ENCODE measurements at regions not wholly inside any gene's neighbourhood (a gene's known extent, or its start where the extent isn't known, plus 50 kb on each side); places are given as distances from the start of the nearest gene placed in this dataset.

DNA sequence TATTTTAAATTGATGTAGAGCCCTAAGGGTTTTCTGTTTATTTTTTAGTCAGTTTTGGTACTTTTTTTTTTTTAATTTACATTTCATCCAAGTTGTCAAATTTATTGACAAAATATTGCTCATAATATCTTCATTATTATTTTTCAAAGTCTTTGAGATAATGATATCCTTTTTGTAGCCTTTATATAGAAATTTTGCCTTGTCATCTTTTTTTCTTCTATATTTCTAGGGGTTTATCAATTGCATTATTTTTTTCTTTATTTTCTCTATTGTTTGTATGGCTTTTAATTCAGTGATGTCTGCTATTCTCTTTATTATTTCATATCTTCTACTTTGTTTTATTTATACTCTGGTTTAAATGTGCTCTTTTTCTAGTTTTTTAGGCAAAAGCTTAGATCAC, 863.0 kb upstream of the GJE1 start:
- H3K4me3 Mint-ChIP-seq: no peak overlapping the region
- H3K9me3 Mint-ChIP-seq: no peaks in the 10 kb centered on the region
- ATAC-seq (ENCODE audit: low read depth) (no peak), DNase-seq (no peak)
- H3K36me3 Mint-ChIP-seq: no peaks in the 10 kb centered on the region
- H3K27ac Mint-ChIP-seq: no peak overlapping the region
- POLR2A ChIA-PET: no interaction called here
- H3K27me3 Mint-ChIP-seq: no peaks in the 10 kb centered on the region
- no peaks in the 10 kb centered on the region for H3K4me1 Mint-ChIP-seq

DNA sequence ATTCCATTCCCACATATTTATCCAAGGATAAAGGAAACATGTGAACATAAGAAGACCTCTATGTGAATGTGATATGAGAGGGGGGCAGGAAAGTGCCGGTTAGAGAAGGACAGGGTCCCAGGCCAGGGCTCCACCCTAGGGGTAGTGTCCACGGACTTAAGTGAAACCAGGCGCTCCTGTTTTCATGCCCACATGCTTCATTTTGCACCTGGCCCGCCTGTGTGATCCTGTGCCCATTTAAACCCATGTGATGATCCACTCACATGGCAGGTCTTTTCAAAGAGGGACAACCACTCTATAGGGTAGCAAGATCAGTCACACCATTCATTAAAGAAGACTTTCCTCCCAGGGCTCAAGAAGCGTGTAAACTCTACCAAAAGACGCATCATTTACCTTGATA, 865.3 kb upstream of the GJE1 start:
- POLR2A ChIA-PET: no interaction called here

DNA sequence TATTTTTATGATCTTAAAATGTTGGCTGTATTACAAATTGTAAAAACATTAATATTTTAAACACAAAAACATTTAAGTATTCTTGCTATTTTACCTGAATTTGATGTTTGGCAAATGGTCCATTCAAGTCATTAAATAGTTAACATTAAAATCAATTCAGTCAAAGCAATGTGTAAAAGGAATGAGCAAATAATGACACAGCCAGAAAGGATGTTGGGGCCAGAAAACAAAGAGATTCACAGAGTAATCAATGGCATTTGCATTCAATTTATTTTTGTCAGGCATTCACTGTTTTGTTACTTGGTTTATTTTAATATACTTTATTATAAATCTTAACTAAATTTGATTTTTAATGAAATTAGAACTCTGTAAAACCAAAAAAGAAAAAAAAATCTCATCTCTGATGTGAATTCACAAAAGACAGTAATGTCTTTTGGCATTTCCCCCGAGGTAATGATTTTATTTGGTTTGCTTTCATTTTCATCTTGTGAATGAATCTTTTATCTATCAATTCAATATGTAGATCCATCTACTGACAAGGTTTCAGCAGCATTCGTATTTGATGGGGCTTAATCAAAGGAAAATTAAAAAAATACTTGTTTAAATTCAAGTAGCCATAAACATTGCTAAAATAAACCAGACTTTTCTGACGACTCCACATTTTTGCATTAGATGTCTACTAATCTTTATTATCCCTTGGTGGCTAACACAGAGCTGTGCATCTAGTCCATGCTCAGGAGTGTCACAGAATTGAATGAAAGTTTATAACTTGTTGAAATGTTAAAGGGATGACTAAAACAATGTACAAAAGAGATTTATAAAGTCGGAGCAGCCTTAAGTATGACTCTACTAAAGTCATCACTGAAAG, 866.7 kb upstream of the GJE1 start:
- POLR2A ChIA-PET: no interaction called here
- ATAC-seq (ENCODE audit: low read depth) (no peak), DNase-seq (no peak)
- Mint-ChIP-seq H3K36me3 (no peaks in the 10 kb centered on the region), H3K4me3 (no peak overlapping the region), H3K4me1 (no peaks in the 10 kb centered on the region), H3K27me3 (no peaks in the 10 kb centered on the region), H3K9me3 (no peaks in the 10 kb centered on the region), H3K27ac (no peak overlapping the region)

More for the DNA sequence above, 865.3 kb upstream of the GJE1 start:
- Mint-ChIP-seq H3K9me3 (no peaks in the 10 kb centered on the region), H3K4me1 (no peaks in the 10 kb centered on the region), H3K4me3 (no peak overlapping the region), H3K27me3 (no peaks in the 10 kb centered on the region), H3K36me3 (no peaks in the 10 kb centered on the region), H3K27ac (no peak overlapping the region)
- DNase-seq (no peak), ATAC-seq (ENCODE audit: low read depth) (no peak)

DNA sequence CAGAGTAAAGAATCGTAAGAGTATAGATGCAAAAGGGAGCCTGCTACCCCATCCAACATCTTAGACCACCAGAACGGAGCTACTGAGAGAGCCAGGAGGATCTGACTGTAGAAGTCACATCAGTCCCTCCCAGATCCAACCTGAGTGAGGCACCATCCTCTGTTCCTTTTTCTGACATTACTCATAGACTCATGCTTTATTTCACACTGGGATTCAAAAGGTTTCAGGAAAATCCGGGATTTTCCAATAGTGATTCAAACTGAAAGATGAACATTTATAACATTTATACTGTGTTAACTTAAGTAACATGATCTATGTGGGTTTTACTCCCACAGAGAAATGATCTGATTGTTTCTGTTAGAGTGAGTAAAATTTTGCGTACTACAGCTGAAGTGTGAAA, 868.6 kb upstream of the GJE1 start:
- Mint-ChIP-seq H3K27ac (no peak overlapping the region), H3K4me3 (no peak overlapping the region), H3K9me3 (no peaks in the 10 kb centered on the region), H3K27me3 (no peaks in the 10 kb centered on the region), H3K4me1 (no peaks in the 10 kb centered on the region), H3K36me3 (no peaks in the 10 kb centered on the region)
- ATAC-seq (ENCODE audit: low read depth): no peak
- POLR2A ChIA-PET: no interaction called here
- no peak for DNase-seq

DNA sequence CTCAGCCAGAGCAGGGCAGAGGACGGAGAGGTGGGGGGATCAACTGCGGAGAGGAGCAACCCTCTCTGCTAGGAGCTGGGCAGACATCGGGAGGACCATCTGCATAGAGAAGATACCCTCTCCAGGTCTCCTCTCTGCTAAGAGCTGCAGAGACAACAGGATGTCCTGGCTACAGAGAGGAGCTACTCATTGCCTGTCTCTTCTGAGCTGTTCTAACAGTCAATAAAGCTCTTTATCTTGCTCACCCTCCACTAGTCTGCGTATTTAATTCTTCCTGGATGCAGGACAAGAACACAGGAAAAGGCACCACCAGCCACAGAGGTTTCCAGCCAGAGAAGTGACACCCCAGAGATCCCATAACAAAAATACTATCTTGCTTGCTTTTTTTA, 871.1 kb upstream of the GJE1 start:
- POLR2A ChIA-PET: no interaction called here
- Mint-ChIP-seq H3K27me3 (no peaks in the 10 kb centered on the region), H3K4me1 (no peaks in the 10 kb centered on the region), H3K9me3 (no peaks in the 10 kb centered on the region), H3K36me3 (no peaks in the 10 kb centered on the region), H3K27ac (no peak overlapping the region), H3K4me3 (no peak overlapping the region)
- DNase-seq: no peak
- no peak for ATAC-seq (ENCODE audit: low read depth)

DNA sequence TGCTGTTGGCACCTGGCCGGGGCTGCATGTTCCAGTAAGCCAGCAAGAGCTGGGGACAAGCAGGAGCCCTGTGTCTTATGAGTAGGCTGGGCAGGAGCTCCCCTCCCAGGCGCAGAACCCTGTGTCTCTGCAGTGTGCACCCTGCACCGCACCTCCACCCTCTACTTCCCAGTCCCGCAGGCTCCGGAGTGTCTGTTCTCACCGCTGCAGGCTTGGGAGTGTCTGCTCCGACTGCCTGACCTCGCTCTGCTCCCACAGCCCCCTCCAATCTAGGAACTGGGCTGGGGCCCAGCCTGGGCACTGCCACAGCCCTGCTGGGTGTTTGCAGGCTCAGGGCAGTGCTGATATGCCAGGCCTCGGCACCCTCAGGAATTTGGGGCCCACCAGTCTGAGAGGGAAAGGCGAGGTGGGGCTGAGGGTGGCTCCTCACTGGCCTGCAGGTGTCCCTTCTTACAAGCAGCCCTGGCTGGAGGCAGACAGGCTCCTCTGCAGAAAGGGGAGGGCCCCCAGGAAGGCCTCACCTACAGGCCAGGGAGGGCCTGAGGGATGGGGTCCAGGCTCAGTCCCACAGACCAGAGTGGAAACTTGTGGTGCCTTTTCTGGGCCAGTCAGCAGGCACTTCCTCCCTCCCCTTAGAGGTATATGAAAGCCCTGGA, 871.6 kb upstream of the GJE1 start:
- ATAC-seq (ENCODE audit: low read depth) (no peak), DNase-seq (no peak)
- Mint-ChIP-seq H3K4me3 (no peak overlapping the region), H3K27me3 (no peaks in the 10 kb centered on the region), H3K27ac (no peak overlapping the region), H3K9me3 (no peaks in the 10 kb centered on the region), H3K4me1 (no peaks in the 10 kb centered on the region), H3K36me3 (no peaks in the 10 kb centered on the region)
- POLR2A ChIA-PET: no interaction called here

DNA sequence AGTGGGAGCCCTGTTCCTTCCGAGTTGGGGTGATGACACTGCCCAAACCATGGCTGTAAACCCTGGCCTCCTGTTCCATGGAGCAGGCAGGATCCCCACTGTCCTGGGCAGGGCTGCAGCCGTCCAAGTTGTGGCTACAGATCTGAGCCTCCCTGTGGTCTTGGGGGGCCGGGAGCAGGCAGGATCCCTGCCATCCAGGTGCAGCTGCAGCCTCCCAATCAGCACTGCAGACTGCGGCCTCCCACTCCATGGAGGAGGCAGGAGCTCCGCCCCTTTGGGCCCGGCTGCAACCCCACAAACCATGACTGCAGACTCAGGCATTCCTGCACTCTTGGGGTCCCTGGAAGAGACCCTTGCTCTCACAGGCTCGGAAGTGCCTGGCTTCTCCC, 872.1 kb upstream of the GJE1 start:
- H3K36me3 Mint-ChIP-seq: no peaks in the 10 kb centered on the region
- H3K27me3 Mint-ChIP-seq: no peaks in the 10 kb centered on the region
- no peak overlapping the region for H3K27ac Mint-ChIP-seq
- no peaks in the 10 kb centered on the region for H3K9me3 Mint-ChIP-seq
- POLR2A ChIA-PET: no interaction called here
- ATAC-seq (ENCODE audit: low read depth) (no peak), DNase-seq (no peak)
- H3K4me3 Mint-ChIP-seq: no peak overlapping the region
- no peaks in the 10 kb centered on the region for H3K4me1 Mint-ChIP-seq

DNA sequence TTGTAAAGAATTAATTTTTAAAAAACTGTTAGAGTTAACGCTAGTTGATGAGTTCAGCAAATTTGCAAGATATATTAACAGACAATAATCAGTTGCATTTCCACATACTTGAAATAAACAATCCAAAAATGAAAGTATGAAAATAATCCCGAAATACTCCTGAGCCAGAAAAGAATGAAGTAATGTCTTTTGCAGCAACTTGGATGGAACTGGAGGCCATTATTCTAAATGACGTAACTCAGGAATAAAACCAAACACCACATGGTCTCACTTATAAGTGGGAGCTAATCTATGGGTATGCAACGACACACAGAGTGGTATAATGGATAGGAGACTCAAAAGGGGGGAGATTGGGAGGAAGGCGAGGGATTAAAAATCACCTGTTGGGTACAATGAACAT, 872.9 kb upstream of the GJE1 start:
- no peaks in the 10 kb centered on the region for H3K9me3 Mint-ChIP-seq
- no peak overlapping the region for H3K4me3 Mint-ChIP-seq
- no peaks in the 10 kb centered on the region for H3K4me1 Mint-ChIP-seq
- no peaks in the 10 kb centered on the region for H3K36me3 Mint-ChIP-seq
- no peaks in the 10 kb centered on the region for H3K27me3 Mint-ChIP-seq
- no peak for DNase-seq
- ATAC-seq (ENCODE audit: low read depth): no peak
- no peak overlapping the region for H3K27ac Mint-ChIP-seq
- POLR2A ChIA-PET: no interaction called here

DNA sequence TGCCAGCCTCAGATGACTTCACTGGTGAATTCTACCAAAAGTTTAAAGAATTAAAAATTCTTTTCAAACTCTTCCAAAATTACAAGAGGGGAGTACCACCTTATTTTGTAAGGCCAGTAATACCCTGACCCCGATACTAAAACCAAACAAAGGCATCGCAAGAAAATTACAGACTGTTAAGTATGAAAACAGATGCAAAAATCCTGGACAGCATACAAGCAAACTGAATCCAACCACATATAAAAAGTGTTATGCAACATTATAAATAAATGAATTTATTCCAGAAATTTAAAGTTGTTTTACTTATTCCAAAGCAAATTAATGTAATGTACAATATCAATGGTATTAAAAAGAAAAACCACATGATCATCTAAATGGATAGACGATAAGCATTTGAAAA, 873.6 kb upstream of the GJE1 start:
- Mint-ChIP-seq H3K4me1 (no peaks in the 10 kb centered on the region), H3K36me3 (no peaks in the 10 kb centered on the region), H3K27ac (no peak overlapping the region), H3K9me3 (no peaks in the 10 kb centered on the region), H3K4me3 (no peak overlapping the region), H3K27me3 (no peaks in the 10 kb centered on the region)
- POLR2A ChIA-PET: no interaction called here
- DNase-seq (no peak), ATAC-seq (ENCODE audit: low read depth) (no peak)

DNA sequence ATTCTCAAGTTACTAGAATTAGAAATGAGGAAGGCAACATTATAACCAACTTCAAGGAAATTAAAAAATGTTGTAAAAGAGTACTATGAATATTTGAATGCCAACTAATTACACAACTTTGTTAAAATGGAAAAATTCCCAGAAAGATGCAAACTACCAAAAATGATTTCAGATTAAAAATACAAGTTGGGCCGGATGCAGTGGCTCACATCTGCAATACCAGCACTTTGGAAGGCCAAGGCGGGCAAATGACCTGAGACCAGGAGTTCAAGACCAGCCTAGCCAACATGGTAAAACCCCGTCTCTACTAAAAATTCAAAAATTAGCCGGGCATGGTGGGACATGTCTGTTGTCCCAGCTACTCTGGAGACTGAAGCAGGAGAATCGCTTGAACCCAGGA, 874.2 kb upstream of the GJE1 start:
- no peaks in the 10 kb centered on the region for H3K4me1 Mint-ChIP-seq
- H3K9me3 Mint-ChIP-seq: no peaks in the 10 kb centered on the region
- DNase-seq (no peak), ATAC-seq (ENCODE audit: low read depth) (no peak)
- no peaks in the 10 kb centered on the region for H3K36me3 Mint-ChIP-seq
- POLR2A ChIA-PET: no interaction called here
- no peaks in the 10 kb centered on the region for H3K27me3 Mint-ChIP-seq
- no peak overlapping the region for H3K27ac Mint-ChIP-seq
- no peak overlapping the region for H3K4me3 Mint-ChIP-seq

DNA sequence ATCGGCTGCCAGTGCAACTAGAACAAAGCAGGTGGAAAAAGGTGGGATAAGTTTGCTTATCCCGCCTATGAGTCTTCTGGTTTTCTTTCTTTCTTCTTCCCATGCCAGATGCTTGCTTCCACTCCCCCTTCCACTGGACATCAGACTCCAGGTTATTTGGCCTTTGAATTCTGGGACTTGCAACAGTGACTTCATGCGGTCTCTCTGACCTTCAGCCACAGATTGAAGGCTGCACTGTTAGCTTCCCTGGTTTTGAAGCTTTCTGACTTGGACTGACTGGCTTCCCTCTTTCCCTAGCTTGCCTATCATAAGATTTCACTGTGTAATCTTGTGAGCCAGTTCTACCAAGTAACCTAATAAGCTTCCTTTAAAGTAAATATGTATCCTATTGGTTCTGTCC, 878.4 kb upstream of the GJE1 start:
- no peak for ATAC-seq (ENCODE audit: low read depth)
- no peak overlapping the region for H3K27ac Mint-ChIP-seq
- no peaks in the 10 kb centered on the region for H3K36me3 Mint-ChIP-seq
- POLR2A ChIA-PET: no interaction called here
- no peaks in the 10 kb centered on the region for H3K9me3 Mint-ChIP-seq
- DNase-seq: no peak
- H3K27me3 Mint-ChIP-seq: no peaks in the 10 kb centered on the region
- no peaks in the 10 kb centered on the region for H3K4me1 Mint-ChIP-seq
- H3K4me3 Mint-ChIP-seq: no peak overlapping the region

DNA sequence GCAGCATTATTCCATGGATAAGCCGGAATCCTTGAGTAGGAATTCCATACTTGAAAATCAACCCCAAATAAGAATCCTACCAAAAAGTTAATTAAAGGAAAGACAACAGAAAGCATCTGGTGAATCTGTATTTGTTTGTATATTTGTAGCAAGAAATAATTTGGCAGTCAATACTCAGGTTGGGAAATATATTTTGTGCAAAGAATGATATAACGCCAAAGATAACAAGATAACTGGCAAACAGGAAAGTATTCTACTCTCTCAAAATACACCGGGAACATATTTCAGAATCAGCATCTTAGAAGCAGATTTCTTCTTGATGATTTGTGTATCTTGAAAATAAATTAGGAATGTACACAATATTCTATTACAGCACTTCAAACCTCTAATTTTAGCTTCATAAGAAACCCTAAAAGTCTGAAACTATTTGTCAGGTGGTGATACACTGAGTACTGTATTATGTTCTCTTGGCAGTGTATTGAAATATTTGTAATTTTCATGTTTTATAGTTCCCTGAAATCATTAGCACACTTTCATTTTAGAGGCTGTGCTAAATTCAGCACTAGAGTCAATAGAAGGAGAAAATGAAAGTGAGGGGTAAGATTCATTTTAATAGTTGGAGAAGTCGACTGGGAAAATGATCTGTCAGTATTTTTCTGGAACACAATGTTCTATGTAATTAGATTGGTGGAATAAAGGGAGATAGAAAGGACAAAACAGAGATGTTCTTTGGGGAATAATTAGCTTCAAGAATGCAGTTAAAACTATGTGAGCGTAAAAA, 879.7 kb upstream of the GJE1 start:
- POLR2A ChIA-PET: no interaction called here
- no peaks in the 10 kb centered on the region for H3K9me3 Mint-ChIP-seq
- no peaks in the 10 kb centered on the region for H3K36me3 Mint-ChIP-seq
- ATAC-seq (ENCODE audit: low read depth): no peak
- H3K4me1 Mint-ChIP-seq: no peaks in the 10 kb centered on the region
- no peak for DNase-seq
- H3K27me3 Mint-ChIP-seq: no peaks in the 10 kb centered on the region
- no peak overlapping the region for H3K27ac Mint-ChIP-seq
- no peak overlapping the region for H3K4me3 Mint-ChIP-seq

DNA sequence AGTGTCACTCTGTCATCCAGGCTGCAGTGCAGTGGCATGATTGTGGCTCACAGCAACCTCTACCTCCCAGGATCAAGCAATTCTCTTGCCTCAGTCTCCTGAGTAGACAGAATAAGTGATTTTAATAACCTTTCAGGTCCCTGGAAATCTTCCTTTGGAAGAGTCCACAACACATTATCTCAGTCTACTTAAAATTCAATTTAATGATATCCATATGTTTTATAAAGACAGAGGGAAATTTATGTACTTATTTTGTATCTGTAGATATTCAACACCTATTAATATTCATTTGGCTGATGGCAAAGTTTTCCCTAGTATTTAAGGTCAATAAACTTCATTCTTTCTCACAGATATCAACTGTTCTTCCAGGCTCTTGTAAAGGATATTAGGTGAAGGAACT, 881.4 kb upstream of the GJE1 start:
- Mint-ChIP-seq H3K4me1 (no peaks in the 10 kb centered on the region), H3K4me3 (no peak overlapping the region), H3K9me3 (no peaks in the 10 kb centered on the region), H3K36me3 (no peaks in the 10 kb centered on the region), H3K27me3 (no peaks in the 10 kb centered on the region), H3K27ac (no peak overlapping the region)
- POLR2A ChIA-PET: no interaction called here
- no peak for DNase-seq
- no peak for ATAC-seq (ENCODE audit: low read depth)

Data from activated naive CD8-positive, alpha-beta T cell treated with anti-CD3 and anti-CD28 coated beads, Interleukin-2, amount 10 ng/mL, durations not matched to agents 7 days and 5 days (primary cell).